Transverse colon (tissue), 4 donors: ENCODE measurements at regions not wholly inside any gene's neighbourhood (a gene's known extent, or its start where the extent isn't known, plus 50 kb on each side); places are given as distances from the start of the nearest gene placed in this dataset.

ENCODE experiments used
- CTCF ChIP-seq, 5 experiments: fragments of 200-600 bp in 3 of 5; fragments of 450-650 bp in 2 of 5; sonication (generic) in 3 of 5; IDR thresholded peaks; 1 replicate in 2 of 5; 2 replicates in 3 of 5; pipeline ENCODE4 v1.5.1; 2016 to 2017; ENCODE audit warnings: antibody characterized with exemption in 5 of 5, inconsistent platforms in 3 of 5, mild to moderate bottlenecking in 2 of 5, moderate library complexity in 1 of 5
- EP300 ChIP-seq: sonication (generic); formaldehyde crosslinking; IDR thresholded peaks from one replicate; pipeline ENCODE4 v1.6.1; 2017; ENCODE audit warnings: antibody characterized with exemption, low read depth
- POLR2A ChIP-seq: fragments of 450-650 bp; IDR thresholded peaks from one replicate; pipeline ENCODE4 v1.6.1; 2016; ENCODE audit warnings: antibody characterized with exemption, mild to moderate bottlenecking, moderate library complexity
- POLR2AphosphoS5 ChIP-seq, 3 donors: sonication (generic); formaldehyde crosslinking; IDR thresholded peaks; one replicate each; pipeline ENCODE4 v1.6.1; 2016; ENCODE audit warnings: antibody characterized with exemption in 3 of 3

- TF ChIP-seq CTCF (IDR thresholded peaks at IDR 0.05) (peak in 1 of 5 experiments; percentile 15), EP300 (no peak), POLR2AphosphoS5 (IDR thresholded peaks at IDR 0.05) (peak; percentile 58 to 91 (median 90)), POLR2A (peak; percentile 80)
Measured at GRCh38 chr9:94166976-94167346, 82.7 kb downstream of the PTPDC1 start.
